HG03457 (cell line): ENCODE measurements at regions not wholly inside any gene's neighbourhood (a gene's known extent, or its start where the extent isn't known, plus 50 kb on each side); places are given as distances from the start of the nearest gene placed in this dataset.

Source experiments
- ATAC-seq: cut with Tn5 transposase; IDR thresholded peaks from one replicate; pipeline ENCODE4 v1.9.1; 2021; ENCODE audit warnings: moderate number of reproducible peaks; ENCODE audit not compliant: unreplicated experiment

DNA sequence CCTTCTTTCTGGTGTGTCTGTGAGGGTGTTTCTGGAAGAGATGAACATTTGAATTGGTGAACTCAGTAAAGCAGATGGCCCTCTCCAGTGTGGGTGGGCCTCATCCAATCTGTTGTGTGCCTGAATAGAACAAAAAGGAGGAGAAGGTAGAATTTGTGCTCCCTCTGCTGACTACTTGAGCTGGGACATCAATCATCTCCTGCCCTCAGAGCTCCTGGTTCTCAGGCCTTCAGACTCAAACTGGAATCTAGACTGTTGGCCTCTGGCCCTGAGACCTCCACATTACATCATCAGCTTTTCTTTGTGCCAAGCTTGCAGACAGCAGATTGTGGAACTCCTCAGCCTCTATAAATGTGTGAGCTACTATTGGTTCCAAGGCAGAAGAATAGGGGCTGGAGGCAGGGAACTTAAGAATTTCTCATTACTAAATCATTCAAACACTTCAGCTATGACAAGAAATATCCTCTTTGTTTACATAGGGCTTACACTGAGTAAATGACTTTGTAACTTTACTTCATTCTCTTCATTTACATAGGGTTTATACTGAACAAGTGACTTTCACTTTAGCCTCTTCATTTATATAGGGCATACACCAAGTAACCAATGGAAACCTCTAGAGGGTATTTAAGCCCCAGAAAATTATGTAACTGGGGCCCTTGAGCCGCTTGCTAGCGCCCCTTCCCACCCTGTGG lies 86.9 kb upstream of the NWD2 start:
- no peak for ATAC-seq

DNA sequence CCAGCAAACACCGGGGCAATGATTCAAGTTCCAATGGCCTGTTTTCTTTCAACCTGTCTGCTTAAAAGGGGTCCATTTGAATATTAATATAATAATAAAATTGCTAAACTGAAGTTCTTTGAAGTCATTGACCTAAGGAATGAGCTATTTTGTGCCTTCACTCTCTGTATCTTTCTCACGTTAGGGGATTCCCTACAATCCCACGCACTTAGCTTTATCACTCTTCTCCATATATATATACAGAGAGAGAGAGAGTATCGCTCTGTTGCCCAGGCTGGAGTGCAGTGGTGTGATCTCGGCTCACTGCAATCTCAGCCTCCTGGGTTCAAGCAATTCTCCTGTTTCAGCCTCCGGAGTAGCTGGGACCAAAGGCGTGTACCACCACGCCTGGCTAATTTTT lies 83.9 kb upstream of the NWD2 start:
- no peak for ATAC-seq

DNA sequence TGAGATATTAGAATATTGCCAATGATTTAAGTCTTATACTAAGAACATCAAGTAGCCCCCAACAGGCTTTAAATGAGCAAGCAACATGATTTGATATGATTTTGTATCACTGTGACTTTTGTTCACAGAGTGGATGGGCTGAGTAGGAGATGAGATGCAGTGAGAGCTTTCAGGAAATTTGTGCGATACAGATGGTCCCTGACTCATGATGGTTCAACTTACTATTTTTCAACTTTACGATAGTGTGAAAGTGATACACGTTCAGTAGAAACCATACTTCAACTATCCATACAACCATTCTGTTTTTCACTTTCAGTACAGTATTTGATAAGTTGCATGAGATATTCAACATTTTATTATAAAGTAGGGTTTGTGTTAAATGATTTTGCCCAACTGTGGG lies 78.7 kb upstream of the NWD2 start:
- ATAC-seq, result no peak

- ATAC-seq, result no peak
Observed at GRCh38 chr4:37169956-37170355, 74.6 kb upstream of the NWD2 start.

DNA sequence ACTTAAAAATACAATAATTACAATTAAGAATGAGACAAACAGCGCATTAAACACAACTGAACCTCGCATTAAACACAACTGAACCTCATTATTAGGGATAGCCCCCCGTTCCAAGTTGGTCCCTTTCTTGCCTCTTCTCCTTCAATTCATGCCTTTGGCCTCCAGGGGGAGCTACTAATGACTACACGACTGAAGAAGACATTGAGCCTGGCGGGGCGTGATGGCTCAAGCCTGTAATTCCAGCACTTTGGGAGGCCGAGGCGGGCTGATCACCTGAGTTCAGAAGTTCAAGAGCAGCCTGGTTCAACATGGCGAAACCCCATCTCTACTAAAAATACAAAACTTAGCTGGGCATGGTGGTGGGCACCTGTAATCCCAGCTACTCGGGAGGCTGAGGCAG lies 56.4 kb upstream of the NWD2 start:
- no peak for ATAC-seq
